ENCODE measurements at regions not wholly inside any gene's neighbourhood (a gene's known extent, or its start where the extent isn't known, plus 50 kb on each side); places are given as distances from the start of the nearest gene placed in this dataset.
"Not testable (repeated sequence)": the region's sequence is repeated elsewhere in the genome, so short reads cannot be mapped to it uniquely, and the experiment has no call there.

DNA sequence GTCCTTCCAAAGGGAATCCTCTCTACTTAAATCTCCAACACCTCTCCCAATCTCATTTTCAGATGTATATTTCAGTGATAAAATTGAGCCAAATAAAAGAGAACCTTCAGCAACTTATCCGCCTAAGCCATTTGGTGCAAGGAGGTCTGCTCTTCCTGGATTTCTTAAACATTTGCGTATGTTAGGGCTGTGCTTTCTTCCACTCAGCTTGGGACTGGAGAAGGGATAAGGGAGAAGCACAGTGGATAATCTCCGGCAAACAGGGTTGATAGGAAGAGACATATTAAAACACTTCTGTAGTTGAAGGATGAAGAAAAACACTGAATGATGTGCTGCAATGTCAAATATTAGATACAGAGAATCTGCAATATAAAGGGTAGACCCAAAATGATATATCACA lies 796.2 kb downstream of the KCNJ3 start:
- no peak overlapping the region for H3K14ac ChIP-seq (ENCODE audit: low read length)
- no peak overlapping the region for H3K4me2 ChIP-seq (ENCODE audit: low read length)
- H3K18ac ChIP-seq (ENCODE audit: low read length) = no peak overlapping the region
- H4K91ac ChIP-seq (ENCODE audit: low read depth, low read length) = no peak overlapping the region
- H3K4ac ChIP-seq (ENCODE audit: low read depth, low read length) = no peak overlapping the region
- H4K12ac ChIP-seq (ENCODE audit: low read depth, low read length) = no peak overlapping the region
- H3K4me1 ChIP-seq (ENCODE audit: control insufficient read depth in 1 of 2, insufficient read depth in 2 of 2, low read length in 2 of 2) = no peaks in the 10 kb centered on the region
- H4K8ac ChIP-seq (ENCODE audit: low read depth, low read length) = no peak overlapping the region
- WGBS (ENCODE audit: extremely low coverage, insufficient coverage, insufficient read length) = no CpG with 5 or more reads among the region's 3 CpGs
- H3K27ac ChIP-seq (ENCODE audit: low read depth, low read length) = no peak overlapping the region
- H3K36me3 ChIP-seq (ENCODE audit: control insufficient read depth in 1 of 2, insufficient read depth in 2 of 2, low read length in 2 of 2) = no peaks in the 10 kb centered on the region
- no peak overlapping the region for H2BK5ac ChIP-seq (ENCODE audit: low read depth, low read length, poor library complexity)
- DNase-seq = no peak
- H3K79me1 ChIP-seq (ENCODE audit: low read length) = no peaks in the 10 kb centered on the region
- H3K27me3 ChIP-seq (ENCODE audit: insufficient read depth, low read length) = no peaks in the 10 kb centered on the region
- no peak overlapping the region for H2BK12ac ChIP-seq (ENCODE audit: low read length)
- H3K9ac ChIP-seq (ENCODE audit: low read length) = no peak overlapping the region
- no peaks in the 10 kb centered on the region for H3K79me2 ChIP-seq (ENCODE audit: control insufficient read depth, insufficient read depth, low read length, poor library complexity)
- no peak overlapping the region for H3K23ac ChIP-seq (ENCODE audit: low read length)
- H3K4me3 ChIP-seq (ENCODE audit: low read depth, low read length) = no peak overlapping the region
- H3K9me3 ChIP-seq (ENCODE audit: insufficient read depth, low read depth, low read length) = no peaks in the 10 kb centered on the region
- no peak overlapping the region for H2AFZ ChIP-seq (ENCODE audit: insufficient read depth, low read length, poor library complexity)
- H2AK5ac ChIP-seq (ENCODE audit: low read length) = no peak overlapping the region
- H2BK120ac ChIP-seq (ENCODE audit: insufficient read depth, low read length, poor library complexity) = no peak overlapping the region

DNA sequence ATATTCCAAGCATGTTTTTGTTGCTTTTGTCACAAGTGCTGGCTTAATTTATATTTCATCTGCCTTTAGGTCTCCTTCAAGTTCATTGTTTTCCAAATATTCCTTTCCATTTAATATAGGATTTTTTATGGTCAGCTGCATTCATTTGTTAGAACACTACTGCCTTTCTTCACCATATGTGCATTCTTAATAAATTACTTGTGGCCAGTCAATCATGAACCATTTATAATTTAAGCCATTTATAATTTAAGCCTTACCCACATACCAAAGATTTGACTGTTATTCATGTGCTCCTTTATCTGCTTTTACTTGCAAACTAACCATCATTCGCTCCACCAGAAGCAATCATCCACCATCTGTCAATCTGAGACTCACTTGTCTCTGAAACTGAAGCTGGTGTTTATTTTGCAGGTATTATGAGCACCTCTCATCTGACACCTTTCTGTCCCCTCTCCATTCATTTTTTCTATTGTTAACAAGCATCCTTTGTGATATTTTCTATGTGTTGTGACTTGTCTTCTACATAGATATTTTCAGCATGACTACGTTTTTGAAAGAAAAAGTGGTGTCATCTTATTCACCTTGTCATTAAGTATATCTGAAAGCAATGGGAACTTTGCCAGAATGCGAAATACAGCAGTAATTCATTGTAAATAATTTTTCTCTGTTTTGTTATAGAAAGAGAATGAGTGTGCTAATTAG lies 786.8 kb downstream of the KCNJ3 start:
- H2AFZ ChIP-seq (ENCODE audit: insufficient read depth, low read length, poor library complexity) = no peak overlapping the region
- H3K23ac ChIP-seq (ENCODE audit: low read length) = no peak overlapping the region
- H2BK12ac ChIP-seq (ENCODE audit: low read length) = no peak overlapping the region
- H3K79me2 ChIP-seq (ENCODE audit: control insufficient read depth, insufficient read depth, low read length, poor library complexity) = no peaks in the 10 kb centered on the region
- no peak overlapping the region for H4K8ac ChIP-seq (ENCODE audit: low read depth, low read length)
- no peak overlapping the region for H2BK5ac ChIP-seq (ENCODE audit: low read depth, low read length, poor library complexity)
- H3K4ac ChIP-seq (ENCODE audit: low read depth, low read length) = no peak overlapping the region
- H3K36me3 ChIP-seq (ENCODE audit: control insufficient read depth in 1 of 2, insufficient read depth in 2 of 2, low read length in 2 of 2) = no peaks in the 10 kb centered on the region
- no peaks in the 10 kb centered on the region for H3K27me3 ChIP-seq (ENCODE audit: insufficient read depth, low read length)
- no peak overlapping the region for H3K18ac ChIP-seq (ENCODE audit: low read length)
- no peaks in the 10 kb centered on the region for H3K4me1 ChIP-seq (ENCODE audit: control insufficient read depth in 1 of 2, insufficient read depth in 2 of 2, low read length in 2 of 2)
- no peak overlapping the region for H3K4me2 ChIP-seq (ENCODE audit: low read length)
- no peak overlapping the region for H3K4me3 ChIP-seq (ENCODE audit: low read depth, low read length)
- no peak for DNase-seq
- no peak overlapping the region for H4K12ac ChIP-seq (ENCODE audit: low read depth, low read length)
- H3K27ac ChIP-seq (ENCODE audit: low read depth, low read length) = no peak overlapping the region
- H3K14ac ChIP-seq (ENCODE audit: low read length) = no peak overlapping the region
- WGBS (ENCODE audit: extremely low coverage, insufficient coverage, insufficient read length) = no CpG with 5 or more reads among the region's 3 CpGs
- H3K79me1 ChIP-seq (ENCODE audit: low read length) = no peaks in the 10 kb centered on the region
- H2BK120ac ChIP-seq (ENCODE audit: insufficient read depth, low read length, poor library complexity) = no peak overlapping the region
- H4K91ac ChIP-seq (ENCODE audit: low read depth, low read length) = no peak overlapping the region
- no peak overlapping the region for H3K9ac ChIP-seq (ENCODE audit: low read length)
- no peak overlapping the region for H2AK5ac ChIP-seq (ENCODE audit: low read length)
- H3K9me3 ChIP-seq (ENCODE audit: insufficient read depth, low read depth, low read length) = no peaks in the 10 kb centered on the region

DNA sequence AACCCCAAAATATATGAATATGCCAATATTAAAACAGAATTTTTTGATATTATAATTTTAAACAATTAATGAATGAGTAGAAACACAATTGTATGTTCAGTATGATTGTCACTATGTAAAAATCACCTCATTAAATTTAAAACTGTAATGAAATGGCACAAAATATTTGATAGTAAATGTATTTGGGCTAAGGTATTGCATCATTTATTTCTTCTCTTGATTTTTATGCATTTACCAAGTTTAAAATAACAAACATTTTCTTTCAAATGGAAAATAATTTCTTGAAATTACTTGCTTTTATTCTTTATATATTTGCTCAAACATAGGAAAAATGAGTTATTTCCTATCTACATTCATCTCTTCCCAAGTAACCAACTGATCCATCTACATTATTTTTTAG lies 782.6 kb downstream of the KCNJ3 start:
- Histone ChIP-seq H3K4me3 (ENCODE audit: low read depth, low read length) (no peak overlapping the region), H3K14ac (ENCODE audit: low read length) (no peak overlapping the region), H2BK120ac (ENCODE audit: insufficient read depth, low read length, poor library complexity) (no peak overlapping the region), H3K4me2 (ENCODE audit: low read length) (no peak overlapping the region), H3K23ac (ENCODE audit: low read length) (no peak overlapping the region), H3K27ac (ENCODE audit: low read depth, low read length) (no peak overlapping the region), H2BK12ac (ENCODE audit: low read length) (no peak overlapping the region), H4K12ac (ENCODE audit: low read depth, low read length) (no peak overlapping the region), H3K9me3 (ENCODE audit: insufficient read depth, low read depth, low read length) (no peaks in the 10 kb centered on the region), H2BK5ac (ENCODE audit: low read depth, low read length, poor library complexity) (no peak overlapping the region), H3K79me1 (ENCODE audit: low read length) (no peaks in the 10 kb centered on the region), H3K79me2 (ENCODE audit: control insufficient read depth, insufficient read depth, low read length, poor library complexity) (no peaks in the 10 kb centered on the region), H4K91ac (ENCODE audit: low read depth, low read length) (no peak overlapping the region), H3K4me1 (ENCODE audit: control insufficient read depth in 1 of 2, insufficient read depth in 2 of 2, low read length in 2 of 2) (no peaks in the 10 kb centered on the region), H2AK5ac (ENCODE audit: low read length) (no peak overlapping the region), H3K18ac (ENCODE audit: low read length) (no peak overlapping the region), H3K27me3 (ENCODE audit: insufficient read depth, low read length) (no peaks in the 10 kb centered on the region), H3K4ac (ENCODE audit: low read depth, low read length) (no peak overlapping the region), H4K8ac (ENCODE audit: low read depth, low read length) (no peak overlapping the region), H3K9ac (ENCODE audit: low read length) (no peak overlapping the region), H2AFZ (ENCODE audit: insufficient read depth, low read length, poor library complexity) (no peak overlapping the region), H3K36me3 (ENCODE audit: control insufficient read depth in 1 of 2, insufficient read depth in 2 of 2, low read length in 2 of 2) (no peaks in the 10 kb centered on the region)
- DNase-seq = no peak

DNA sequence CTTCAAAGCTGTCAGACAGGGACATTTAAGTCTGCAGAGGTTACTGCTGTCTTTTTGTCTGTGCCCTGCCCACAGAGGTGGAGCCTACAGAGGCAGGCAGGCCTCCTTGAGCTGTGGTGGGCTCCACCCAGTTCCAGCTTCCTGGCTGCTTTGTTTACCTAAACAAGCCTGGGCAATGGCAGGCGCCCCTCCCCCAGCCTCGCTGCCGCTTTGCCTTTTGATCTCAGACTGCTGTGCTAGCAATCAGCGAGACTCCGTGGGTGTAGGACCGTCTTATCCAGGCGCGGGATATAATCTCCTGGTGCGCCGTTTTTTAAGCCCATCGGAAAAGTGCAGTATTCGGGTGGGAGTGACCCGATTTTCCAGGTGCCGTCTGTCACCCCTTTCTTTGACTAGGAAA lies 773.5 kb downstream of the KCNJ3 start:
- H2AFZ ChIP-seq (ENCODE audit: insufficient read depth, low read length, poor library complexity); H3K27me3 ChIP-seq (ENCODE audit: insufficient read depth, low read length); H3K4me3 ChIP-seq (ENCODE audit: low read depth, low read length); H2BK120ac ChIP-seq (ENCODE audit: insufficient read depth, low read length, poor library complexity); H3K23ac ChIP-seq (ENCODE audit: low read length); H3K27ac ChIP-seq (ENCODE audit: low read depth, low read length); H4K91ac ChIP-seq (ENCODE audit: low read depth, low read length); H2AK5ac ChIP-seq (ENCODE audit: low read length); H4K8ac ChIP-seq (ENCODE audit: low read depth, low read length); DNase-seq; H3K9ac ChIP-seq (ENCODE audit: low read length); H3K79me2 ChIP-seq (ENCODE audit: control insufficient read depth, insufficient read depth, low read length, poor library complexity); H2BK5ac ChIP-seq (ENCODE audit: low read depth, low read length, poor library complexity); H3K14ac ChIP-seq (ENCODE audit: low read length); H3K9me3 ChIP-seq (ENCODE audit: insufficient read depth, low read depth, low read length); H3K4me1 ChIP-seq (ENCODE audit: control insufficient read depth in 1 of 2, insufficient read depth in 2 of 2, low read length in 2 of 2); H3K79me1 ChIP-seq (ENCODE audit: low read length); H3K4me2 ChIP-seq (ENCODE audit: low read length); H2BK12ac ChIP-seq (ENCODE audit: low read length); H3K36me3 ChIP-seq (ENCODE audit: control insufficient read depth in 1 of 2, insufficient read depth in 2 of 2, low read length in 2 of 2); H4K12ac ChIP-seq (ENCODE audit: low read depth, low read length); H3K4ac ChIP-seq (ENCODE audit: low read depth, low read length); H3K18ac ChIP-seq (ENCODE audit: low read length): not testable (repeated sequence)
- WGBS (ENCODE audit: extremely low coverage, insufficient coverage, insufficient read length) = no CpG with 5 or more reads among the region's 14 CpGs
